WTC11 (cell line): ENCODE measurements at regions not wholly inside any gene's neighbourhood (a gene's known extent, or its start where the extent isn't known, plus 50 kb on each side); places are given as distances from the start of the nearest gene placed in this dataset.

Source experiments
- ATAC-seq: fragments of 200-7000 bp; cut with Tn5 transposase; 2 replicates; pipeline ENCODE4 v1.10.0; 2021; ENCODE audit warnings: mild to moderate bottlenecking, moderate library complexity
- CTCF ChIA-PET: fragments of 300-600 bp; sonication (Branson Sonifier 250); formaldehyde crosslinking; loops from one replicate; lab custom pipeline; 2021; ENCODE audit warnings: antibody characterized with exemption; lab: Charles Lee
- POLR2A ChIA-PET: fragments of 350-600 bp; sonication (Branson Sonifier 250); formaldehyde crosslinking; loops from one replicate; lab custom pipeline; 2021; ENCODE audit warnings: antibody characterized with exemption; lab: Charles Lee
- DNase-seq: peaks from one replicate; pipeline ENCODE4 v3.0.0; 2021; ENCODE audit warnings: low spot score
- H3K27ac Mint-ChIP-seq: 2 replicates; pipeline ENCODE4 v1.8.0; 2021; ENCODE audit warnings: mixed read lengths
- H3K27me3 Mint-ChIP-seq: 2 replicates; pipeline ENCODE4 v1.8.0; 2021; ENCODE audit warnings: low read depth, mild to moderate bottlenecking, moderate library complexity, mixed read lengths
- H3K36me3 Mint-ChIP-seq: 2 replicates; pipeline ENCODE4 v1.8.0; 2021; ENCODE audit warnings: mixed read lengths
- H3K4me1 Mint-ChIP-seq: 2 replicates; pipeline ENCODE4 v1.8.0; 2022; ENCODE audit warnings: mixed read lengths
- H3K4me3 Mint-ChIP-seq: 2 replicates; pipeline ENCODE4 v1.8.0; 2021; ENCODE audit warnings: mild to moderate bottlenecking, moderate library complexity, mixed read lengths
- H3K9me3 Mint-ChIP-seq: 2 replicates; pipeline ENCODE4 v1.8.0; 2021; ENCODE audit warnings: mixed read lengths
- E2F4 ChIP-seq: sonication (generic); formaldehyde crosslinking; IDR thresholded peaks from 2 replicates; pipeline ENCODE4 v1.8.1; 2022; ENCODE audit warnings: low read depth, mild to moderate bottlenecking, moderate library complexity, missing genetic modification reagents, borderline replicate concordance
- ERG ChIP-seq: fragments of 250-450 bp; sonication (Bioruptor Pico); IDR thresholded peaks from 2 replicates; pipeline ENCODE4 v1.8.0; 2021; ENCODE audit warnings: mild to moderate bottlenecking
- ETV6 ChIP-seq: sonication (generic); formaldehyde crosslinking; IDR thresholded peaks from 2 replicates; pipeline ENCODE4 v1.8.1; 2022; ENCODE audit warnings: mild to moderate bottlenecking, missing genetic modification reagents
- FOXP4 ChIP-seq: sonication (generic); formaldehyde crosslinking; IDR thresholded peaks from 2 replicates; pipeline ENCODE4 v1.8.0; 2022; ENCODE audit warnings: mild to moderate bottlenecking, missing genetic modification reagents
- GRHL2 ChIP-seq: fragments of 250-450 bp; sonication (Bioruptor Pico); IDR thresholded peaks from 2 replicates; pipeline ENCODE4 v1.8.0; 2022; ENCODE audit warnings: mild to moderate bottlenecking, moderate library complexity; ENCODE audit not compliant: insufficient replicate concordance, severe bottlenecking
- NFATC4 ChIP-seq: fragments of 250-450 bp; sonication (Bioruptor Pico); IDR thresholded peaks from 2 replicates; pipeline ENCODE4 v1.9.0; 2021; ENCODE audit warnings: mild to moderate bottlenecking
- NFYB ChIP-seq: sonication (generic); formaldehyde crosslinking; conservative IDR thresholded peaks from 2 replicates; pipeline ENCODE4 v1.8.0; 2022; ENCODE audit warnings: low read depth, missing genetic modification reagents
- NR1H2 ChIP-seq: sonication (generic); formaldehyde crosslinking; IDR thresholded peaks from 2 replicates; pipeline ENCODE4 v1.9.0; 2021; ENCODE audit warnings: mild to moderate bottlenecking, moderate library complexity, missing genetic modification reagents
- PRDM15 ChIP-seq: sonication (generic); formaldehyde crosslinking; IDR thresholded peaks from 2 replicates; pipeline ENCODE4 v1.8.0; 2022; ENCODE audit warnings: missing genetic modification reagents
- RORB ChIP-seq: fragments of 250-450 bp; sonication (Bioruptor Pico); IDR thresholded peaks from 2 replicates; pipeline ENCODE4 v1.9.0; 2021; ENCODE audit warnings: mild to moderate bottlenecking
- SOX15 ChIP-seq: fragments of 250-450 bp; sonication (Bioruptor Pico); IDR thresholded peaks from 2 replicates; pipeline ENCODE4 v1.9.0; 2021; ENCODE audit warnings: mild to moderate bottlenecking
- TEAD4 ChIP-seq: sonication (generic); formaldehyde crosslinking; IDR thresholded peaks from 2 replicates; pipeline ENCODE4 v1.8.0; 2022; ENCODE audit warnings: mild to moderate bottlenecking, missing genetic modification reagents
- ZBTB21 ChIP-seq: sonication (generic); formaldehyde crosslinking; IDR thresholded peaks from 2 replicates; pipeline ENCODE4 v1.8.1; 2023; ENCODE audit warnings: mild to moderate bottlenecking, missing genetic modification reagents, borderline replicate concordance
- ZNF121 ChIP-seq: sonication (generic); formaldehyde crosslinking; IDR thresholded peaks from 2 replicates; pipeline ENCODE4 v1.8.0; 2023; ENCODE audit warnings: missing genetic modification reagents
- ZNF219 ChIP-seq: sonication (generic); formaldehyde crosslinking; IDR thresholded peaks from 2 replicates; pipeline ENCODE4 v1.8.0; 2023; ENCODE audit warnings: missing genetic modification reagents, mild to moderate bottlenecking, borderline replicate concordance
- TF ChIP-seq, protein P1 (sequence below): sonication (generic); formaldehyde crosslinking; IDR thresholded peaks from 2 replicates; pipeline ENCODE4 v1.8.0; 2023; ENCODE audit warnings: missing genetic modification reagents

GRCh38 chr20:52017669-52018317, 173.8 kb downstream of the ZFP64 start (continued):
- TF ChIP-seq, protein P1, sequence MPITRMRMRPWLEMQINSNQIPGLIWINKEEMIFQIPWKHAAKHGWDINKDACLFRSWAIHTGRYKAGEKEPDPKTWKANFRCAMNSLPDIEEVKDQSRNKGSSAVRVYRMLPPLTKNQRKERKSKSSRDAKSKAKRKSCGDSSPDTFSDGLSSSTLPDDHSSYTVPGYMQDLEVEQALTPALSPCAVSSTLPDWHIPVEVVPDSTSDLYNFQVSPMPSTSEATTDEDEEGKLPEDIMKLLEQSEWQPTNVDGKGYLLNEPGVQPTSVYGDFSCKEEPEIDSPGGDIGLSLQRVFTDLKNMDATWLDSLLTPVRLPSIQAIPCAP (CRISPR knock-in tag), result no peak
- TF ChIP-seq ZNF121 (CRISPR knock-in tag), result no peak
- TF ChIP-seq NFYB (CRISPR knock-in tag), result no peak
- no peak for TF ChIP-seq RORB (CRISPR knock-in tag)
- no peak for TF ChIP-seq ETV6 (CRISPR knock-in tag)
- no peak for TF ChIP-seq NFATC4 (CRISPR knock-in tag)
- TF ChIP-seq ZBTB21 (CRISPR knock-in tag), result no peak

- H3K4me1 Mint-ChIP-seq, result peaks cover 12% of the 10 kb centered on the region
- H3K27ac Mint-ChIP-seq, result no peak overlapping the region
- ChIA-PET POLR2A (no interaction called here), CTCF (no interaction called here)
- ATAC-seq (no peak), DNase-seq (no peak)
- no peak overlapping the region for H3K4me3 Mint-ChIP-seq
- TF ChIP-seq NR1H2 (CRISPR knock-in tag) (no peak), FOXP4 (CRISPR knock-in tag) (no peak), TEAD4 (CRISPR knock-in tag) (no peak), GRHL2 (CRISPR knock-in tag) (no peak), SOX15 (no peak), ERG (no peak), E2F4 (no peak), ZNF219 (CRISPR knock-in tag) (no peak), PRDM15 (CRISPR knock-in tag) (no peak)
- peaks cover 11% of the 10 kb centered on the region; the same call in 1 of the 2 replicates for H3K9me3 Mint-ChIP-seq
- no peaks in the 10 kb centered on the region for H3K27me3 Mint-ChIP-seq
- no peaks in the 10 kb centered on the region; the same call in 1 of the 2 replicates for H3K36me3 Mint-ChIP-seq
These were observed 175.6 kb downstream of the ZFP64 start for GRCh38 chr20:52016022-52016421.
